ENCODE measurements at regions not wholly inside any gene's neighbourhood (a gene's known extent, or its start where the extent isn't known, plus 50 kb on each side); places are given as distances from the start of the nearest gene placed in this dataset.
"Not testable (repeated sequence)": the region's sequence is repeated elsewhere in the genome, so short reads cannot be mapped to it uniquely, and the experiment has no call there.

DNA sequence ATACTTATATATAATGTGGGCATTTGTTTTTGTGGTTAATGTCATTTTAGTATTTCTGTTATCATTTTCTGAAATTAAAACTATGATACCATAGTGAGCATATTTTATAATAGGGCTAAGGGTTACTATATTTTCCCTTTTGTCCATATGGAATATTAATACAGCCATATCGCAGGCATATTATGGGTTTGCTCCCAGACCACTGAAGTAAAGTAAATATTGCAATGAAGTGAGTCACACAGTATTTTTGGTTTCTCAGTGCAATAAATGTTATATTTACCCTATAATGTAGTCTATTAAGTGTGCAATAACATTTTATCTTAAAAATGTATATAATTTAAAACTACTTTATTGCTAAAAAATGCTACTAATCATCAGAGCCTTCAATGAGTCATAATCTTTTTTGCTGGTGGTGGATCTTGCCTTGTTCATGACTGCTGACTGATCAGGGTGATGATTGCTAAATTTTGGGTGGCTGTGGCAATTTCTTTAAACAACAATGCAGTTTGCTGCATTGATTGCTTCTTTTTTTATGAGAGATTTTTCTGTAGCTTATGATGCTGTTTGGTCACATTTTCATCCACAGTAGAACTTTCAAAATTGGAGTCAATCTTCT is 1044.5 kb upstream of the NOVA1 start:
- DNase-seq = no peak

GRCh38 chr14:27660683-27661082 is 1062.8 kb upstream of the NOVA1 start:
- no peak for DNase-seq

GRCh38 chr14:27668531-27668930 is 1070.7 kb upstream of the NOVA1 start:
- no peak for DNase-seq

- DNase-seq = no peak
Observed at GRCh38 chr14:27672047-27672446, 1074.2 kb upstream of the NOVA1 start.

DNA sequence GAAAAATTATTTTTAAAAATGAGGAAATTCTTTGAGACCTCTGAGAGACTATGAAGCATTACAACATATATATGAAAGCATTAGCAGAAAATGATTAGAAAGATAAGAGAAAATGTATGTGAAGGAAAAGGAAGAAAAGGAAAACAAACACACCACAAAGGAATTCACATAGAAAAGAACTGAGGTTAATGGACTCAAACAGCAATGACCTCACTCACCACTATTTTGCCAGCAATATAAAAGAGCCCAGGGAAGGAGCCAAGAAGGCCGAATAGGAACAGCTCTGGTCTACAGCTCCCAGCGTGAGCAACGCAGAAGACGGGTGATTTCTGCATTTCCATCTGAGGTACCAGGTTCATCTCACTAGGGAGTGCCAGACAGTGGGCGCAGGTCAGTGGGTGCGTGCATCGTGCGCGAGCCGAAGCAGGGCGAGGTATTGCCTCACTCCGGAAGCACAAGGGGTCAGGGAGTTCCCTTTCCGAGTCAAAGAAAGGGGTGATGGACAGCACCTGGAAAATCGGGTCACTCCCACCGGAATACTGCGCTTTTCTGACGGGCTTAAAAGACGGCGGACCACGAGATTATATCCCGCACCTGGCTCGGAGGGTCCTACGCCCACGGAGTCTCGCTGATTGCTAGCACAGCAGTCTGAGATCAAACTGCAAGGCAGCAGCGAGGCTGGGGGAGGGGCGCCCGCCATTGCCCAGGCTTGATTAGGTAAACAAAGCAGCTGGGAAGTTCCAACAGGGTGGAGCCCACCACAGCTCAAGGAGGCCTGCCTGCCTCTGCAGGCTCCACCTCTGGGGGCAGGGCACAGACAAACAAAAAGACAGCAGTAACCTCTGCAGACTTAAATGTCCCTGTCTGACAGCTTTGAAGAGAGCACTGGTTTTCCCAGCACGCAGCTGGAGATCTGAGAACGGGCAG is 1075.2 kb upstream of the NOVA1 start:
- DNase-seq = not testable (repeated sequence)

DNA sequence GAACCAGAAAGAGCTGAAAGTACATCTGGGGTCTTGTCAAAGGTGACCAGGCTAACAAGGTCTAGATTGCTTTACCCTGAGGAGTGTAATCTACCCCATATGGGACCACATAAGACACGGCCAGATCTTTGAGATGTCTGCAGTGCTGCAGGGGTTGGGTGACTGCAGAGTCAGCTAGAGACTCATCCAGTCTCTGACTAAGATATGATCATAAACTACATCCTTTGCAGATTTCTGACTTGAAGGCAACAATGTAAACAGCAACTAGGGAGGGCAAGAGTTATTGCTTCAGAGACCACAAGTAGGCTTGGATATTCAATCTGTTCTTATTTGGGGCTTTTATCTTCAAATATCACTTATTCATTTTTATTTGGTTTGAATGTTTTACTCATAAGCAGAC is 1080.5 kb upstream of the FOXG1 start:
- DNase-seq = no peak

- DNase-seq = no peak
Observed at GRCh38 chr14:27688841-27689444, 1077.6 kb upstream of the FOXG1 start.

- DNase-seq = no peak
Observed at GRCh38 chr14:27712364-27712763, 1054.2 kb upstream of the FOXG1 start.

- no peak for DNase-seq
Observed at GRCh38 chr14:27715561-27715960, 1051.0 kb upstream of the FOXG1 start.

DNA sequence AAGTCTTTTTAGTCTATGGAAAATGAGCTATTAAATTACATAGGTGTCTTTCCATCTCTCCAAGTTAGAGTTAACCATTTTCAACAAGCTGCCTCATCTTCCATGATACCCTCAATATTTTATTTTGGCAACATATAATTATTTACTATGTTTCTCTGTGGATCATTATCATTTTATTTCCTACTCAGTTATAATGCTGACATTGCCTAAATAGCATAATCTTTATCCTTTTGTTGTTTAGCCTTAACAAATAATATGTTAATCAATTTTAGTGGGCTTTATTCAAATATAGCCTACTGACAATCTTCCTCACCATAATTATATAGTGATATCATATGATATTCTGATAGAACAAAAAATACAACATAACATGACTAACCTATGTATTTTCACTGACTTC is 1044.8 kb upstream of the FOXG1 start:
- DNase-seq = no peak

DNA sequence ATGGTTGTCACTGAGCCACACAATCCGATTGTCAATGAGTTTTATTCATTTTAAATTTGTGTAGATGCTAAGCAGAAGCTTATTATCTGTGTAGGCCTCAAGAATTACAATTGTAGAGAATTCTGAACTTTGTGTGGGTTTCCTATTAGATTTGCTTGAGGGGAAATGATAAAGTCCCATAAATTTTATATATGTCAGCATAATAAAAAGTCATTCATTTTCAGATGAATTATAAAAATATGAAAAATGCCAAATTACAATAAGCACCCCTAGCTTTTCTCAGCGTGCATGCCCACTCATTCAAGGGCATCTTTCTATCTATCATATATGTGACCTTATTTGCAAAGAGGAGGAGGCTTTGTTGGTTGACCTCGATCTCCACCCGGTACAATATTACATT is 1041.1 kb upstream of the FOXG1 start:
- no peak for DNase-seq

- DNase-seq = no peak
Observed at GRCh38 chr14:27727251-27727770, 1039.3 kb upstream of the FOXG1 start.

DNA sequence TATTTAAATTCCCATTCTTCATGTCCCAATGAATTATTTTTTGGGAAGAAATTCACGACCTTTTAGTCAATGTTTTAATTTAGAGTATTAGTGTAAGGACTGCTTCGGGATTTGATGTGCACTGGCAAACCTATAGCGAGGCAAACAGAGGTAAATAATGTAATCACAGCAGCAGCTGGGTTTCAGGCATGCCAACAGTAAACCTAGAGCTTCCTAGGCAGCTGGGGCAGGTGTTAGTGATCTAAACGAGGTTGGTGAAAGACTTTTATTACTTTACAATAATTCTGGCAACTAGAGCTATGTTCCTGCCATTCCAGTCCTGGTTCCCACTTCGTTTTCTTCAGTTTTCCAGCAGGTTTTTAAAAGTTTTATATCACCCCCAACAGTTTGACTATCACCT is 1036.4 kb upstream of the FOXG1 start:
- DNase-seq = no peak

- DNase-seq = no peak
Observed at GRCh38 chr14:27739657-27740156, 1026.9 kb upstream of the FOXG1 start.

- DNase-seq = no peak
Observed at GRCh38 chr14:27750114-27750513, 1016.5 kb upstream of the FOXG1 start.

GRCh38 chr14:27757642-27758041 is 1008.9 kb upstream of the FOXG1 start:
- DNase-seq = not testable (repeated sequence)

DNA sequence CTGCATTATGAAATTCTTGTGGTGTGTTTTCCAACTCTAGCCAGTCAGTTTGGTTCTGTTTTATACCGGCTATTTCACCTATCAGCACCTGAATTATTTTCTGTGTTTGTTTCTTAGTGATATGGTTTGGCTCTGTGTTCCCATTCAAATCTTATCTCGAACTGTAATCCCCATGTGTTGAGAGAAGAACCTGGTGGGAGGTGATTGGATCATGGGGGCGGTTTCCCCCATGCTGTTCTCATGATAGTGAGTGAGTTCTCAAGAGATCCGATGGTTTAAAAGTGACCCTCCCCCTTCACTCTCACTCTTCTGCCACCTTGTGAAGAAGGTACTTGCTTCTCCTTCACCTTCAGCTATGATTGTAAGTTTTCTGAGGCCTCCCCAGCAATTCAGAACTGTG is 1006.2 kb upstream of the FOXG1 start:
- DNase-seq = not testable (repeated sequence)

DNA sequence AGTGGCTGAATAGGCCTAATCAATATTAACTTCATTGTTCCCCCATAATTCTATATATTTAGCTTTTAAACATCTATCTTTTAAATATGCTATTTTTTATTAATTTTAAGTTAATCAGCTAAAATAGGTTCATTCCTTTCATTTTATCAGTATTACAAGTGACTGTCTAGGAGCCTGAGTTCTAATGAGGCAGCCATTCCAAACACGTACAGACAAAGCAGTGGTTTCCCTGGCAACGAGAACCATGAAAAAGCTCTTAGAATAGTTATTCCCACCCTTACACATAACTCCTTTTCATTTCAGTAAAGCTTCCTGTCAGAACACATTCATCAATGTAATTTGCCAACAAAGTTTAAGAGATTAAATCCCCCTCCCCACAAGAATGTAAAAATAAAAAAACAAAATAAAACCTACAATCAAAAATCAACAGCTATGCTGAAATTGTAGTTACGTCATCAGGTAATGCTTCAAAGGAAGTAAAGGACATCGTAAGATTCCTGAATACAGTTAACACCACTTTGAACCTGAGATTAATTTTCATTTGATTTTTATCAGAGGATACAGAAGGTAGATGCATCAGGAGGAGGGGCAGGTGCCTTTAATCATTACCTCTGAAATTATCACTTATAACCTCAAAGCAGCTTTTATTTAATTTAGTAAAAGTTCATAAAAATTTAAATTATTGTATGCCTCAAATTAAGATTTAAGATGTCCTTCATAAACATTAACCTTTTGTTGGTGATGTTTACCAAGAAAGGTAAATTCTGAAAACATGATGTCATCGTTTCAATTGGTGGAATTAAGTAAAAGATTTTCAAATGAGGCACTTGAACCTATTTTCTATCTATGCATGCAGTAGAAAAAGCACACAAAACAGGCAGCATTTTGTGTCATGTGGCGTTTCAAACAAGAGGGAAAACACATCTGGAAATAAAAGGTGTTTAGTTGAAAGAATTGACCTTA is 967.2 kb upstream of the FOXG1 start:
- not testable (repeated sequence) for DNase-seq

DNA sequence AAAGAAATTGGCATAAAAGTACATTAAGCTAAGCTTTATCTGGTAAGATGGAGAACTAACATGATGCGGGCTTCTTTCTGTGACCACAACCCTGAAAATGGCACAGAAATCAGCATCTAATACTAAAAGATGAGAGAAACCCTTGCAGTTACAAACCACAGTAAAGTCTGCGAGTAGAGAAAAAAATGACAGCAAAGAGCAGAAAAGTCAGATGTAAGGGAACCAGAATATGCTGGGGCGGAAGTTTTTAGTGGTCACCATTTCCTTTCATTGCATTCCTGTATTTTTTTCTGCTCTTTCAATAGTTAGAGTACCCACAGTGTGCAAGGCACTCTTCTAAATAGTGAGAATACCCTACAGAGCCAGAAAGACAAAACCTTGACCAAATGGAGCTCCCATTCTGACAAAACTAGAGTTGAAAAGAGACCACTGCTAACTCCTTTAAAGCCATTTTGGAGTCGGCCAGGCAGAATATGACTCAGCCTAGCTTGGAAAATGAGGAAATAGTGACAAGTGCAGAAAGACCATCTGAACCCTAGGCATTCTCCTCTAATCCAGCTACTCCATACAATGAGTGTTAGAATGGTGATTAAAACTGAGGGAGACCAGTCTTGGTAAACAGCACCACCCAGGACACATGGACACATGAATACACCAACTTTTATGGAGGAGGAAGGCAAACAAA is 948.7 kb upstream of the FOXG1 start:
- not testable (repeated sequence) for DNase-seq

- not testable (repeated sequence) for DNase-seq
Observed at GRCh38 chr14:27826149-27826548, 940.4 kb upstream of the FOXG1 start.

- DNase-seq = not testable (repeated sequence)
Observed at GRCh38 chr14:27831978-27832377, 934.6 kb upstream of the FOXG1 start.

DNA sequence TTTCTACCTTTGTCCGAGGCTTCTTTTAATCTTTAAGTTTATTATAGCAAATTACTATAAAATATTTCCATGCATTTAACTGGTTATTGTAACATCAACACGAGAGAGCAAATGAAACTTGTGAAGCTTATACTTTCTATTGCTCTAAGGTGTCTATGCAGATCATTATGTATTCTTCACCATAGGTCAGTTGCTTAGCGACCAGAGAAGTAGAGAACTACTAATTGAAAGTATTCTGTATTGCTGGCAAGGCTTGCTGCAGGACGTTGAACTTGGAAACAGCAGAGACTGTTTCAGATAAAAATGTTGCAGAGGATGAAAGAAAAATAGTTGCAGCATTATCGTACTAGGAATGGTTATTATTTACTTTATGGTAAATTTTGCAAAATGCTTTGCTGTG is 933.6 kb upstream of the FOXG1 start:
- not testable (repeated sequence) for DNase-seq

Data from fibroblast of skin of right biceps (primary cell).